DMS114 treated with DMSO at 0.1 percent for 48 hours (cell line): ENCODE measurements at regions not wholly inside any gene's neighbourhood (a gene's known extent, or its start where the extent isn't known, plus 50 kb on each side); places are given as distances from the start of the nearest gene placed in this dataset.
A peak's percentile ranks its signal among the peaks of the same experiment; 100 is the strongest.

ENCODE experiments used
- DNase-seq: peaks from one replicate; lab custom pipeline; 2025; ENCODE audit not compliant: unreplicated experiment; lab: John Stamatoyannopoulos, UW

DNA sequence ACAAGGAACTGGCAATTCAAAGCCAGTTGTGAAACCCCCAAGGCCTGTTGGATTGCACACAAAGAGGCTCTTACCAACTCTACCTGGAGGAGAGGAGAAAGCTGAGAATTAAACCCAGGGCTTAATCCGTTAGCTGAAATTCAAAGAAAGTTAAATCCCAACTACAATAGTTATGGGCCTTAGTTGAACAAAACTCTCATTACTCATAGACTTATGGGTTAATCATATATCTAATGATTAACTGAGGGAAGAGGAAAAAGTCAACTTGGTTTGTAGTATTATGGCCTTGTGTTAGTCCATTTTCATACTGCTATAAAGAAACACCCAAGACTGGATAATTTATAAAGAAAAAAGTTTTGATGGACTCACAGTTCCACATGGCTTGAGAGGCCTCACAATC lies 838.2 kb upstream of the ADGRL2 start:
- no peak for DNase-seq

DNA sequence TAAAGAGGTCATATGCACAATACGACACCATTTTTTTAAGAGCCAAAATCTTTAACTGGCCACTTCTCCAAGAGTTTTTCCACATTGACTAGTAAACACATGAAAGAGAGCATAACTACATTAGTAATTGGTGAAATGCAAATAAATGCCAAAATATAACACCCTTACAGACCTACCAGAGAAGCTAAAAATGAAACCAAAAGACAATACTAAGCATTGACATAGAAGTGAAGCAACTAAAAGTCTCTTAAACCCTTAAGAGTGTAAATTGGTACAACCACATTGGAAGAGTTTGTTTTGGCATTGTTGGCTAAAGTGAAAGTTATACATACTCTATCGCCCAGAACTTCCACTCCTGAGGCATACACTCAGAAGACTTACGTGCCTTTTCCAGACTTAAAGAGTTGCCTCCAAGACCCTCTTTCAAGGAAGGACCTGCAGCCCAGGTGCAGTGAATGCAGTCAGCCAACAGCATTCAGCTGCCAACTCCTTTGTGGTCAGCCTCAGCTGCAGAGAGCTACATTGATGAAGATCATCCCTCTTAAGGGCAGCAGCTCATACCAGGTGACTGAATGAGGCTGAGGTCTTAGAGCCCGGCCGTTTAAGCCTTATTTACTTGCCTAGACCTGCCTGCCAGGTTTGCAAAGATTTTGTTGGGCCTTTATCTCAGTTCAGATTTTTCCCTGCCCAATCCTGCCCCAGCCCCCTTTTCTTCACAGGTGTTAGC lies 839.1 kb upstream of the ADGRL2 start:
- no peak for DNase-seq

DNA sequence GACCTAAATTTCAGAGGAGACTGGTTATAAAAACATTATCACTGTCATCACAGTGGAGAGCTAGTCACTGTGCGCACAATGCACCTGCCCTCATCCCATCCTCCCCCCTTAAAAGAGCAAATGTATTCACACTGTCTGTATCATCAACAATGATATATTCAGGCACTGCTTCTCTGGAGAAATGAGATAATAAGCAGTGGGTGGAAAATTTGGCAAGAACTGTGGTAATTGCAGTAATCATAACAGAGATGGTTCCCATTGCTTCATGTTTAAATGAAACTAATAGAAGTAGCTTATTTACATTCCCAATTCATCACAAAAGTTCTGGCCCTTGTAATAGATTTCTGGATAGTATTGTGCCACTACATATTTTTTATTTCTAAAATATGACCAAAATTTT lies 867.4 kb upstream of the ADGRL2 start:
- DNase-seq: no peak

DNA sequence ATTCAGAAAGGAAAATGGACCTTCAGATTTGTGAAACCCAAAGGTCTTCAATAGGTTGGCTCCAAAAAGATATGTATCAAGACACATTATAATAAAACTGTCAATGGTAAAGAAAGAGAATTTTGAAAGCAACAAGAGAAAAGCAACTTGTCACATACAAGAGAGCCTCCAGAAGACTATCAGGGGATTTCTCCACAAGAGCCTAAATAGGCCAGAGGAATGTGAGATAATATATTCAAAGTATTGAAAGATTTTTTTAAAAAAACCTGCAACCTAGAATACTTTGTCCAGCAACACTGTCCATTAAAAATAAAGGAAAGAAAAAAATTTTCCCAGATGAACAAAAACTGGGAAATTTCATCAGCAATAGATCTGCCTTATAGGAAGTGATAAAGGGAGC lies 869.6 kb upstream of the ADGRL2 start:
- no peak for DNase-seq

DNA sequence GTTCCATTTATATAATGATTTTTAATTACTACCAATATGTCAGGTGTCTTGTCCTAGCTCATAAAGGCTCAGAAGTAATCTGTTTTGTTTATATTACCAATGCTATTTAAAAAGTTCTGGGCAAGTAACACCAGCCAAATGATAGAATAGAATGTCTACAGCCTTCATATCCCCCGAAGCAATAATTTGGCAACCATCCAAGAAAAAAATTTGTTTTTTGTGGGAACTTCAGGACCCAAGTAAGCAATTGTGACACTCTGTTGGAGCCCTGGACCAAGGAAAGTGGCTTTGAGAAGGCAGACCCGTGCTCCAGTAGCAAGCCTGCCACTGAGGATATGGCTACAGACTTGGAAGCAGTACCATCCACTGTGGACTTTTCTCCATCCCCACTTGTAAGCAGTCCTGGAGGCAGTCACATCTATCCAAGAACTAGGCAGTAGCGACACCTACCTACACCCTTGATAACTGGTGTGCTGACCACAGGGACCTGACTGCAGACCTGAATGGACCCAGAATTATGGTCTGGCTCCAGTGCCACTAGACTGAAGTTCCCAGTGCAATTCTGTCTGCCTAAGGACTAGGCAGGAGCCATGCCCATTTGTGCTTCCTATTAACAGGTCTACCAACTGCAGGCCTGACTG lies 870.7 kb upstream of the ADGRL2 start:
- DNase-seq: no peak

DNA sequence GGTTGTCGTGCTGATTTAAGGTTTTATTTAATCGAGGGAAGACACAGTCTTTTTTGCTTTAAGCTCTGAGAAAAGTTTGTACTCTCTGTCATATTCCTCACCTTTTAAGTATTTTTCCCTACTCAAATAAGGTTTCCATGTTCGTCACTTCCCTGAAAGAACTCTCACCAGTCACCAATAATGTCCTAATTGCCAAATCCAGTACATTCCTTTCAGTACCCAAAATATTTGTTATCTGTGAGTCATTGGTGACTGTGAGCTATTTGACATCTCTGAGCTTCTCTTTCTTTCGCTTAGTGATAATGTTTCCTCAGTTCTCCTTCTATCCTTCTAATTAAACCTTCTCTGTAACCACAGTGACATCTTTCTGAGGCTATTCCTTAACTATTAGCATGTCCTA lies 874.2 kb upstream of the ADGRL2 start:
- no peak for DNase-seq

DNA sequence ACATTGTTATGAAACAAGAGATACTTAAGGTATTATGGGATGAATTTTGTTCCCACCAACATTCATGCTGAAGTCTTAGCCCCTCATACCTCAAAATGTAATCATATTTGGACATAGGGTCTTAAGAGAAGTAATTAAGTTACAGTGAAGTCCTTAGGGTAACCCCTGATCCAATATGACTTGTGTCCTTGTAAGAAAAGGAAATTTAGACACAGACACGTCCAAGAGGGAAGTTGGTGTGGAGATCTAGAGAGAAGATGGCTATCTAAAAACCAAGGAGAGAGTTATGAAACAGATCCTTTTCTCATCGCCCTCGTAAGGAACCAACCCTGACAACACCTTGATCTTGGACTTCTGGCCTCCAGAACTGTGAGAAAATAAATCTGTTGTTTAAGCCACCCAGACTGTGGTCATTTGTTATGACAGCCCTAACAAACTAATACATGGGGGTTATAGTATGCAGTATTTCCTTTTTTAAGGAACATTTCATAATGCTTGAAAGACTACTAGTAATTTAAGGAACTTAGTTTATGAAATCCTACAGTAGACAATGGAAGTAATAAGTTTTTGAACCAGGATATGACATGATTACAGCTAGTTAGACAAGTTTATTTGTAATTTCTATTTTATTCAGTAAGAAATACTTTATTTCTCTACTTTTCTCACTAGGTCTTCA lies 875.5 kb upstream of the ADGRL2 start:
- DNase-seq: no peak

DNA sequence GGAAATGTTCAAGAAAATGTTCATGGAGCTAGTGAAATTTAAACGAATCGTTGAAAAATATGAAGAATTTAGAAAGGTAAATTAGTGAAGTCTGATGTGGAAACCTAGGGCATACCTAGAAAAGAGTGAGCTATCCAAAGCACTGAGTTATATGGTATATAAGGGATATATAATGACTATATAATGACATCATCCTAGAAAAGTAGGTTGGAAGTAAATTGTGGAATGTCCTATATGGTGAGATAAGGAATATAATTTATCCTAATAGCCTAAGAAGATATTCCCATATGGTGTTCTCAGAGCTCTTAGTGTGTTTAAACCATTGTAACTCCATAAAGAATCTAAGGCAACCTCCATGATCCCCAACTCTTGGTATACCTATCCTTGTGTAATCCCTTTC lies 876.4 kb upstream of the ADGRL2 start:
- no peak for DNase-seq

DNA sequence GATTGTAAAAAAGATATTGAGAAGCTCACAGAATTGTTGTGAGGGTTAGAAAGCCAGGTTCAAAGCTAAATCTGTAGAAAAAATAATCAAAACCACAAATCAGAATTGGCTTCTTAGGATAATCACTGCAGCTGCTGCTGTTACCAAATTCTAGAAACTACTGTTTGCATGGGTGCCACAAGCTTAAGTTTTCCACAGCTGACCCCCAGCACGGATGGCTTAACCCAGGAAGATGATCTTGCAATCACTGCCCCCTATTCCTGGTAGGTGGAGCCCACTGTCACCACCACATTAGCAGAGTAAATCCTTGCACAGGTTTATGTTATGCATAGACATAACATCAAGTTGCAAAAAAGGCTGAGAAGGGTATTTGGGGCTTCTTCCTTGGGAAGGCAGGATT lies 877.8 kb upstream of the ADGRL2 start:
- no peak for DNase-seq

DNA sequence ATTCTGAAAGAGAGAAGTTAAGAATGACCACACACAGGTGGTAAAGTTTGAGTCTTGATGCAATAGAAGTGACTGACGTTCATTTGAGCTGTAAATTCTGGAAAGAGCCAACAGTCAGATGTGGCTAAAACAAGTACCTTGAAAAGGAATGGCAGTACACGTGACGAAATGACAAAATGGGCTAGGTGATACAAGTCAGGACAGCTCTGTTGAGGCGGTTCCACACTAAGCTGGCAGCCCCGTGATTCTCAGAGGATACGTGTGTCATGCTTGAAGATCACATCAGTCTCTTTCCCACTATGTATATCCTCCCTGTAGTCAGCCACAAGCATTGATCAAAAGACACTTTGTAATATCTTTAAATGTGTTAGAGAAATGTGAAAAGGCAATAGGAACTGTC lies 881.3 kb upstream of the ADGRL2 start:
- no peak for DNase-seq

DNA sequence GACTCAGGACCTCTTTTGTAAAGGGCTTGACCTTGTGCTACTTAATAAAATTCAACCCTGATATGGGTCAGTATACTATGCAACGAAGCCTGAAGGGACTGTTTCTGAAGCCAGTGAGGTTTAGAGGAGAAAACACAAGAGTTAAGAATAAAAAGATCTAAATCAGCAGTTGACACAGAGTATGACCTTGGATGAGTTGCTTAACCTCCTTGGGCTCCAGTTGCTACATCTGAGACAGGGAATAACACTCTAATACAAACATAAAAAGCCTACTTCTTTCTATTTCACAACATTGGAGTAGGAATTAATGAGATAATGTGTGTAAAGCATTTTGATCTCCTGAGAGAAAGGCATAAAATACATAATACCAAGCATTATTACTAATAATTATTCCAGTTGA lies 882.4 kb upstream of the ADGRL2 start:
- no peak for DNase-seq

DNA sequence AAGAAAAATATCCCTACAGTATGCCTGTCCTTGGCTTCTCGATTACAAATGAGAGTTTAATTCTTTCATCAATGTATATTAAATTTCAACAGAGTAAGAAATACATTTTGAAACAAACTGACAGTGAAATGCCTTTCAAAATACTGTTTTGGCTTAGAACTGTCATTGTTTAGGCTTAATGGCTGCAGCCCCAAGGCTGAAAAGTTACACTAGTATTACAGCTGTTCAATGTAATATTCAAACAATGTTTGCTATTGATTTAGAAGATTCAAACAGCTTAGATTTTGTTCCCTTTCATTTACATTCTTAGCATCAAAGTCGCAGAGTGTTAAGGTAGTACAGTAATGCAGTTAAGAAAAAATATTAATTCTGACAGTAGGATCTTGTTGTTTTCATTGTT lies 882.9 kb upstream of the ADGRL2 start:
- DNase-seq: no peak

DNA sequence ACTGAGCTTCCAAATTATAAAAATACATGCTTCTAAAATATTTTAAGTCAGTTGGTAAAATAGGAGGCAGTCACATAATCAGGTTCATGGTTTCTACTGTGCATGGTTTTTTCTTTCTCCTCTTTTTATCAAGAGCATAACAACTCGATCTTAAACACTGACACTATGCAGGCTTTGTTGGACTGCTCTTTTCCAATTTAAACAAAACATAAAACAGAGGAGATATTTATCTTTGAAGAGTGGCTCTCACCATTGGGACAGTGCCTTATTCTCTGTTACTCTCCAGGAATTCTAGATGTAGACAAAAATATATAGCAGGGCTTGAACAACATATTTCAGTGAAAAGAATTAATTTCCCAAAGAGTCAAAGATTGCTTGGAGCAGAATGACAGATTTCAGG lies 883.5 kb upstream of the ADGRL2 start:
- no peak for DNase-seq

DNA sequence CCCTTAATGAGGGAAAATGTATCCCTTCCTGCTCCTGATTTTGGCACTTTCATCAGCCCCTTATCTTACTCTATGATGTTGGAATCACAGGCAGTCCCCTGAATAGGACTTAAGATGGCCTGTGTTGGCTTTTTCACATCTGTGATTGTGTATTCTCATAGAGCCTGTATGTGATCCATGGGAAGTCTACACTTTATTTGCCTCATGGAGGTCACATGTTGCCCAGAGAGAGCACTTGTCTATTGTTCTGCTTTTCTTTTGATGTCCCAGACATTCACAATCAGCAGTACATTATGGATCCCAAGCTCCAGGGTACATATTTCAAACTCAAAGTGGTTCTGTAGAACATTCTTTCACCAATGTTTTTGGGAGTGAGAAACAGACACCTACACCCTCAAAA lies 885.2 kb upstream of the ADGRL2 start:
- no peak for DNase-seq

DNA sequence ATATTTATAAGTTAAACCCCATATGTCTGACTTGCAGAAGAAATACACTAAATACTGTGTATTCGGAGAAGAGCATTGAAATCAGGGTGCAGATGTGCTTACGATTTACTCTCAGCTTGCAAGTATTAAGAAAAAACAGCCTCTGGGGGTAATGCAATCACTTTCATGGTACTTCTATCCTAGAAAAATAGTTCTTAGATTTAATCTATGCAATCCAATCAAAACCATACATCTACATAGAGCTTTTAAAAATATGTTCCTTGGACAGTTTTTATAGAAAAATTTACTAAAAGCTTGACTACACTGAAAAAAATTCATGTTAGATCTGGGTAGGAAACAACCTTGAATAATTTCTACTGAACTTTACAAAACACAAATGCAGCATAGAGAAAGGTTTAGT lies 890.3 kb upstream of the ADGRL2 start:
- DNase-seq: peak; percentile 86

DNA sequence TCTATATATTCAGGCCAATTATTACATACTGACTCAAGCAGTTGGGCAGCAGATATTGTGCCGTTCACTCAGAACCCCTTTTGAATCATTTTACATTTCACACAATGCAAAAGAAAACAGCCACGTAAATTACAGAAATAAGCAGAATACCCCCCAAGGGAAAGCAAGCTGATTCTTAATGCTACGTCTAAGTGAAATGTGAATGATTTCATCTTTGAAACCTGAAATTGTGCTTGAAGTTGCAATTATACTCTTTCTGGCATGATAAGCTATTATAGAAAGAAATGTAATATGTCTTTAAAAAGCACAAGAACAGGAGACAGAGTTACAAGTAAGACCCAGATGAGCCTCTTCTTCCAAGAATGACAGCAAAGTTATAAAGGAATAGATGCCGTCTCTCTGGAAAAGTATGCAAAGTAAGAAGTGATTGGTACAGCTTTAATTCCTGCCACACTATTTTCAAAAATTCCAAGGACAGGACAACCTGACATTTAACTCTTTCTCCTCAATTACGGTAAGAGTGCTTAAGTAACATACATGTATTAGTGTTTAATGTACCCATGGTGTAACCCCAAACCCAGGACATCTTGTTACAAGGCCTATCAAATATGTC lies 891.5 kb upstream of the ADGRL2 start:
- DNase-seq: peak; percentile 87

DNA sequence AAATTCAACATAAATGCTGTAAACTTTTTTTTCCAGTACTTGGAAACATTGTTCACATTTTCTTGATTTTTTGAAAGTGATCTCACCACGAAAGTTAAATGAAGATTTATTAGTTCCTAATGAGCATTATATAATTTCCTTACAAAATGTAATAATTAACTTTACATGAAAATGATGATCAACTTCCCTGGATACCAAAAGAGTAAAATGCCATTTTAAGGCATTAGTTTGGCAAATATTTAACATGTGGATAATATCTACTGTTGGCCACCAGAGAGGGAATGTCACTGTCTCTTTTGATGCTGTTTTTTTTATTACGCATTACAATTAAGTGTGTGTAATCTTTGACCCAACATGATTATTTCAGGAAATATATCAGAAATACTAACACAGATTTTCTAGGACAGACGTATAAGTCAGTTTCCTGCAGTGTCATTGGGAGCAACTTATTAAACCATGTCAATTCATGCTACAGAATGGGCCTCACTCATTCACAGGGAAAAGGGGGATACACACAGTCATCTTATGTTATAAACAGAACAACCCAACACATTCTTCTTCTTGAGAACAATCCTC lies 903.9 kb upstream of the ADGRL2 start:
- DNase-seq: peak; percentile 59

DNA sequence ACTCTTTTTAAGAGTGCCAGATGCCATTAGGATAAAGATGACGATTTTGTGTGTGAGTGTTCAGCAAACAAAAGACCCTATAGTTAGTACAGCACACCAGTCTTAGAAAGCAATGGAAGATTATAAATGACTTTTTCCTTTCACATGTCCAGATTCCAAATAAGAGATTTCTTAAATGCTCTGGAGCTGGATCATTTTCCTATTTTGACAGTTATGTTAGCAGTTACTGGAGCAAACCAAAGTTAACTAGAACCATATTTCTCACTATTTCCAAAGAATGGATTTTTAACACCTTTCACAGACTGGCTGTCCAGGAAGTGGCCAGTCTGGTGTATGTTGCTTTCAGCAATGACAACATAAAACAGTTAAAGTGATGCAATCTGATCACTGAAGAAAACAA lies 905.8 kb upstream of the ADGRL2 start:
- DNase-seq: no peak

DNA sequence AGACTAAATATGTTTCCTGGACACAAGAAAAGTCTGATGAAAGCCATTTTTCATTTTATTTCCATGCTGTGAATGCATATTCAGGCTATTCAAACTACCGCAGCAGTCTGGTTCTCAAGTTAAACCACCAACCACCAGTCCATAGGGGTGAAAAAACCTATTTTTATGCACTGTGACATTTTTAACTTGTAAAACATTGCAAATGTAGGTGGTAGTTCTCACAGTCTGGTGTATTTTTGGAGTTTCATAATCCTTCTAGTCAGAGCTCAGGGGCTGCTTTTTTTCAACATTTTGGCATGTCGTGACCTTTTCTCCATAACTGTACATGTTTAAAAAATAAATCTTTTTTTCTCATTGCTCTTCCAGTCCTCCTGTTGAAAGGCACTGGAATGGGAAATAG lies 907.6 kb upstream of the ADGRL2 start:
- no peak for DNase-seq

DNA sequence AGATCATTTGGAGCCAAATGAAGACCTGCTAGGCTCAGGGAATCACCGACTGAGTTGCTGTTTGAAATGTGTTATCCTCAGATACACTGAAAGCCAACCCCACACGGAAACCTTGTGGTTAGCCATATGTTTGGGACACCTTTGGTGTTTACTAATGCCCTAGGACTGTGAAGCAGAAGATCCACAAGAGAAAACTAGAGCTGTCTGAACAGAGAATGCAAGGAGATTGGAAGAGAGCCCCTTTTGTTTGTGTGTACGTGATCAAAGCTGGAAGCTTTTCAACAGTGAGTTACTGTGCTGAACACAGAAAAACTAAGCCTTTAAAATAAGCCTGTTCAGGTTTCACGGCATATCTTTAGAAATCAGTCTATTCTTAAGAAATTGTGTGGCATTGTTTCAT lies 908.2 kb upstream of the ADGRL2 start:
- DNase-seq: peak; percentile 79

DNA sequence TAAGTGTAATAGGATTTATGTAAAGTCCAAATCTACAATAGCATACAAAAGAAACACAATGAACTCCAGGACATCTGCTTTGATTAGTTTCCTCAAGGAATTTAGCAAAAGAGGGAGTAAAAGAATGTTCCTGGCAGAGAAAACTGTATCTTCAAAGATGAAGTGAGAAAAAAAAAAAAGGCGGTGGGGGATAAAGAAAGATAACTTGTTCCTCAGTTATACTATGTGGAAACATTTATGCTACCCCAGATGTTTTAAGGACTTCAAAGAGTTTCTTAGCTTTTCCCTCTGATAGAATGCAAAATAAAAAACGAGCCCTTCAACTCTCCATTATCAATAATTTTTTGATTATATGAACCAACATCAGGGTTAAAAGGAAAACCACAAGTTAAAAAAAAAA lies 908.9 kb upstream of the ADGRL2 start:
- DNase-seq: no peak

DNA sequence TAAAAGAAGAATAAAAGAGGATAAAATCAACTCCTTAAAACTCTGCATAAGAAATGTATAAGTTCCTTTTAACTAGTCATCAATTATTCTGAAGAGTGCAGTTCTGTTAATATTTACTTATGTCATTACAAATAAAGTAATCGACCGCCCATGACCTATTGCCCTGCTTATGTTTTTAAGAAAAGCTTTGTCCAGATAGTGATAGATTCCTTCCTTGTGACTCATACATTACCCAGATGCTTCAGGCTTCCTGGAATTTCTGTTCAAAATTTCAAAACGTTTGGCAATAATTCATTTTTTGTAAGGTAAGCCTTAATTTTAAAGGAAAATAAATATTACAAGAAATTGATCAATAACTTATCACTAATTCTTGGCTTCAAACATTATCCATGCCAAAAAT lies 918.2 kb upstream of the ADGRL2 start:
- no peak for DNase-seq
